Subcutaneous abdominal adipose tissue (tissue), 5 donors: ENCODE measurements at regions not wholly inside any gene's neighbourhood (a gene's known extent, or its start where the extent isn't known, plus 50 kb on each side); places are given as distances from the start of the nearest gene placed in this dataset.
"Not testable (repeated sequence)": the region's sequence is repeated elsewhere in the genome, so short reads cannot be mapped to it uniquely, and the experiment has no call there.

ENCODE experiments used
- H3K27ac ChIP-seq: one replicate; pipeline ENCODE4 v1.7.0; 2013; ENCODE audit warnings: low read depth, mild to moderate bottlenecking, inconsistent platforms, low read length, moderate library complexity
- H3K27me3 ChIP-seq, 5 donors: one replicate each; pipeline ENCODE4 v1.7.0; 2013; ENCODE audit warnings: low read length in 5 of 5, inconsistent platforms in 1 of 5; ENCODE audit not compliant: control insufficient read depth in 5 of 5, insufficient read depth in 4 of 5
- H3K36me3 ChIP-seq, 5 donors: one replicate each; pipeline ENCODE4 v1.7.0; 2013; ENCODE audit warnings: low read length in 5 of 5; ENCODE audit not compliant: control insufficient read depth in 5 of 5, insufficient read depth in 5 of 5
- H3K4me1 ChIP-seq, 5 donors: one replicate each; pipeline ENCODE4 v1.7.0; 2013; ENCODE audit warnings: low read length in 5 of 5, mild to moderate bottlenecking in 3 of 5, moderate library complexity in 1 of 5; ENCODE audit not compliant: control insufficient read depth in 5 of 5, insufficient read depth in 5 of 5
- H3K4me3 ChIP-seq, 5 donors: one replicate each; pipeline ENCODE4 v1.7.0; 2013; ENCODE audit warnings: low read length in 5 of 5, low read depth in 1 of 5
- H3K9ac ChIP-seq, 5 donors: one replicate each; pipeline ENCODE4 v1.7.0; 2013; ENCODE audit warnings: low read length in 5 of 5, mild to moderate bottlenecking in 4 of 5, moderate library complexity in 3 of 5
- H3K9me3 ChIP-seq, 5 donors: one replicate each; pipeline ENCODE4 v1.7.0; 2013; ENCODE audit warnings: low read length in 5 of 5; ENCODE audit not compliant: control insufficient read depth in 5 of 5
- donor health status: healthy.
- donor health status: healthy.
- donor health status: healthy.
- donor health status: healthy.
- donor health status: healthy.

DNA sequence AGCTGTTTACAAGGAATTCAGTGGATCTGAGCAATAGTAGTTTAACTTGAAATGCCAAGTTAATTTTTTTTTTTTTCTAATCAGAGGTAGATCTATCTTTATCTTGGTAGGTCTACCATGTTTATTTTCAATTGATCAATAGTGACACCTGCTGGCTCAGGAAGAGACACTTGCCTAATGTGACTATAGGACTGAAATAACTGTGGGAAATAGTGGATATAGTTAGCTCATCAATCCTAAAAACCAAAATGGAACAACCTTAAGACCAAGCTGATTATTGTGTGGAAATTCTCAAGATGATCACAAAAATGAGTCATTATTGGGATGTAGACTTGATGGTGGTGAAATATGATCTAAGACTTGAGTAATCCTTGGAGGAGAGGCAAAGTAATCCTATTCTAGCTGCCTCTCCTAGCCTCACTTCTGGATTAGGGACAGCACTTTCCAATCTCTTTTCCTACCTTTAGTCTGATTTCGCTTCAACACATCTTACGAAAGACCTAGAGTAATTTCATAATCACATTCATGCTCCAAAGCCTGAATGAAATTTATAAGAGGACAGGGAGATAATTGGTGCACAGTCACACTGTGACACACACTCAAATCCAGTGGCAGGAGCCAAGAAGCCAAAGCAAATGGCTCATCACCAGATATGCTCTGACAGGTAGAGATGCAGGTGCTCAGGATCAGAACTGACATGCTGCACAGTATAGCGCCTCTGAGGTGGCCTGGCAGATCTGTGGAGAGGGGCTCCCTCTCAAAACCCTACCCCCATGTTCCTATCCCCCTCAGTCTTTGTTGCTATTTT lies 156.3 kb downstream of the HMHB1 start:
- H3K9me3 ChIP-seq: no peaks in the 10 kb centered on the region
- H3K9ac ChIP-seq: no peak overlapping the region
- H3K36me3 ChIP-seq: no peaks in the 10 kb centered on the region

GRCh38 chr5:143970159-143970558 lies 158.2 kb downstream of the HMHB1 start:
- H3K27me3 ChIP-seq: no peaks in the 10 kb centered on the region
- no peak overlapping the region for H3K27ac ChIP-seq
- H3K36me3 ChIP-seq: no peaks in the 10 kb centered on the region

More for the DNA sequence above, 156.3 kb downstream of the HMHB1 start:
- Histone ChIP-seq H3K4me3 (no peak overlapping the region), H3K4me1 (peaks cover 0 to 4% (median 0%) of the 10 kb centered on the region in 5 donors), H3K27me3 (no peaks in the 10 kb centered on the region), H3K27ac (no peak overlapping the region)

GRCh38 chr5:143972068-143972467 lies 160.1 kb downstream of the HMHB1 start:
- no peak overlapping the region for H3K9ac ChIP-seq
- no peak overlapping the region for H3K27ac ChIP-seq

More at GRCh38 chr5:143970159-143970558, 158.2 kb downstream of the HMHB1 start:
- H3K9me3 ChIP-seq: no peaks in the 10 kb centered on the region
- no peak overlapping the region for H3K9ac ChIP-seq
- H3K4me1 ChIP-seq: peaks cover 0 to 4% (median 0%) of the 10 kb centered on the region in 5 donors
- no peak overlapping the region for H3K4me3 ChIP-seq

DNA sequence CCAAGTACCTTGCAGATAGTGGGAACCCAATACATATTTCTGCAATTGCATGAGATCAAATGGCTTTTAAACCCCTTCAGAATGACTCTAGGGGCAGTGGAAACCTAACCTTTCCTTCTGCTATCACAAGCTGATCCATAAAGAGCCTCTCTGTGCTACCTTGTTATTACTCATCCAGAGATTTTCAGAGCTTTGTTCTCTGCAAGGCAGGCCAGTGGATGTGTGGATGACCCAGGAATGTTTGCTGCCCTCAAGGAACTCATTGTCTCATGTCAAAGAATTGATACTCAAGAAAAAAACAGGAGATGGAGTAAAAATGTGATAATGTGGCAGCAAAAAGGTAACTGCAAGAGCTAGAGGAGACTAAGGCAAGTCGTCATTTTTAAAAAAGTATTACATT lies 164.1 kb downstream of the HMHB1 start:
- H3K4me1 ChIP-seq: no peaks in the 10 kb centered on the region
- no peaks in the 10 kb centered on the region for H3K9me3 ChIP-seq
- no peak overlapping the region for H3K27ac ChIP-seq
- H3K4me3 ChIP-seq: no peak overlapping the region
- no peak overlapping the region for H3K9ac ChIP-seq
- H3K36me3 ChIP-seq: no peaks in the 10 kb centered on the region
- H3K27me3 ChIP-seq: no peaks in the 10 kb centered on the region

More at GRCh38 chr5:143972068-143972467, 160.1 kb downstream of the HMHB1 start:
- no peaks in the 10 kb centered on the region for H3K27me3 ChIP-seq
- no peaks in the 10 kb centered on the region for H3K36me3 ChIP-seq
- no peak overlapping the region for H3K4me3 ChIP-seq
- no peaks in the 10 kb centered on the region for H3K9me3 ChIP-seq
- peaks cover 0 to 4% (median 0%) of the 10 kb centered on the region in 5 donors for H3K4me1 ChIP-seq

- Histone ChIP-seq H3K4me3 (no peak overlapping the region), H3K4me1 (no peaks in the 10 kb centered on the region), H3K27ac (no peak overlapping the region), H3K27me3 (no peaks in the 10 kb centered on the region), H3K36me3 (no peaks in the 10 kb centered on the region), H3K9ac (no peak overlapping the region), H3K9me3 (no peaks in the 10 kb centered on the region)
Observed at GRCh38 chr5:143977891-143978461, 166.0 kb downstream of the HMHB1 start.

DNA sequence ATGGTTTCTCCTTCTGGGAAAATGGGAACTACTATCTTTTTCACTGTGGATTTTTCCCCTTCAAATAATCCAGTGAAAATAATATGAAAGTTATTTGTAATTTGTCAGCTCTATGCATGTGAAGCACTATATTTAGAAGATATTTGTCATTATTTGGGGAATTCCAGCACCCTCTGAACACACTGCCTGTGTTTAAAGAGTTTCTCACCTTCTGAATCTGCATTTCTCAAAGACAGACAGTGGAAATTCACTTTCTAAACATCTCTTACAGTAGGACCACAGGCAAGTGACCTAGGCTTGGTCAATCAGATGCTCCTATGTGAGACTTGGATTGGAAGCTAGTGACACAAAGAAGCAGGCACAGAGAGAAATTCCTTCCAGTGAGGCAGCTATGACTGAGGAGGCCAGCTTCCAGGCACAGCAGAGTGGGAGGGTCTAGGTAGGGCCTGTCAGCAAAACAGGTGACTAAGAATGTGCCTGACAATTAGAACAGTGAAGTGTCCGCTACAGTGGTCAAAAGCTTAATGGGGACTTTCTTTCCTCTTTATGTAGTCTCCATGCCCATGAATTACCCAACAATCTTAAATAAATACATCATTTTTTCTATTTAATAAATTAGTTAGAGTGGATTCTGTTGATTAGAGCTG lies 167.2 kb downstream of the HMHB1 start:
- Histone ChIP-seq H3K36me3 (no peaks in the 10 kb centered on the region), H3K4me3 (no peak overlapping the region)

DNA sequence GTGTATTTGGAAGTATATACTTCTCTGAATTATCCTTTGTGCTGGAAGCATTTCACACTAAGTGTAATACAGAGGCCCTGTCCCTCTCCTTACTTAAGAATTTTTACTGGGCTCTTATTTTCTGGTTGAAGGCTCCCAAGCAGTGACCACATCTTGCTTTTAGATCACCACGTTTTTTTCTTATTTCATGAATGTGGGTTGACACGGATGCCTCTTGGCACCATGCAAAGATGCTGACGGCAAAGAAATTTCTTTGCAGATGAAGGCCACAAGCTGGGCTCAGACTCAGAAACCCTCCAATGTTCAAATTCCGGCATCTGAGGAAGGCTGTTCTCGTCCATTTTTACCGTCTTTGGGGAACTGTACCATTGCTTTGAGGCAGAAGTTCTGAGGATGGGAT lies 168.5 kb downstream of the HMHB1 start:
- no peak overlapping the region for H3K9ac ChIP-seq
- no peaks in the 10 kb centered on the region for H3K36me3 ChIP-seq
- no peaks in the 10 kb centered on the region for H3K9me3 ChIP-seq
- no peaks in the 10 kb centered on the region for H3K27me3 ChIP-seq
- H3K4me1 ChIP-seq: no peaks in the 10 kb centered on the region
- no peak overlapping the region for H3K27ac ChIP-seq
- H3K4me3 ChIP-seq: no peak overlapping the region

More for the DNA sequence above, 167.2 kb downstream of the HMHB1 start:
- H3K9me3 ChIP-seq: no peaks in the 10 kb centered on the region
- H3K27me3 ChIP-seq: no peaks in the 10 kb centered on the region
- H3K27ac ChIP-seq: no peak overlapping the region
- no peak overlapping the region for H3K9ac ChIP-seq
- no peaks in the 10 kb centered on the region for H3K4me1 ChIP-seq

GRCh38 chr5:143982957-143983356 lies 171.0 kb downstream of the HMHB1 start:
- H3K36me3 ChIP-seq, H3K27me3 ChIP-seq: not testable (repeated sequence)
- peaks cover 2 to 16% (median 14%) of the 10 kb centered on the region in 5 donors for H3K4me1 ChIP-seq

DNA sequence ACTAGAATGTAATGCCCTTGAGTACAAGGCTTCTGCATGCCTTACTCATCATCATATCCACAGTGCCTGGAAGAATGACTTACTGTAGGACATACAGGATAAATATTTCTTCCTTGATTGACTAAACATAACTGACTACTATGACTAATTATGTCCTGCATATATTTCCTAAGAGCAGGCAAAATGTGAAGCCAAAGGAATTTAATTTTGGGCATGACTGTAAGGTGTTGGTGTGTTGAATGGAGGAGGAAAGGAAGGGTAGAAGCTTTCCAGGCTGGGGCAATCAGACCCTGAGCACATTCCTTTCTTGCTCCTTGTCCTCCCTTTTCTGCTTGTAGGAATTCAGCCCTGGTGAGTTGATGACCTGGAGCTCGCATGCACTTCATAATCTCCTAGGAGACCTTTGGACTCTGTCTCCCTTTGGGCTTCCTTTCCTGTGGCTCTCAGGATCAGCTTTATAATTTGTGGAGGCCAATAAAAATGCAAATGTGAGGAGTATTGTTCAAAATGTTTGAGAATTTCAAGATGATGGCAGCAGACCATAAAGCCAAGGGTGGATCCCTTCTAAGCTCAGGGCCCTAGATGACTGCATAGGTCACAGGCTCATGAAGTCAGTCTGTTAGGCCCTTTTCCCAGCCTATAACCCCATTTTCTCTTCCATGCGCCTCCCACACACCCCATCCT lies 174.0 kb downstream of the HMHB1 start:
- Histone ChIP-seq H3K9ac (no peak overlapping the region), H3K4me3 (no peak overlapping the region), H3K36me3 (no peaks in the 10 kb centered on the region), H3K4me1 (peaks cover 2 to 16% (median 14%) of the 10 kb centered on the region in 5 donors), H3K27ac (no peak overlapping the region), H3K27me3 (no peaks in the 10 kb centered on the region), H3K9me3 (no peaks in the 10 kb centered on the region)

More at GRCh38 chr5:143982957-143983356, 171.0 kb downstream of the HMHB1 start:
- H3K9me3 ChIP-seq, H3K27ac ChIP-seq, H3K4me3 ChIP-seq, H3K9ac ChIP-seq: not testable (repeated sequence)
